Upper lobe of left lung (tissue), 4 donors: ENCODE measurements at regions not wholly inside any gene's neighbourhood (a gene's known extent, or its start where the extent isn't known, plus 50 kb on each side); places are given as distances from the start of the nearest gene placed in this dataset.

ENCODE experiments used
- EP300 ChIP-seq, 4 donors: sonication (generic); formaldehyde crosslinking; IDR thresholded peaks; one replicate each; pipeline ENCODE4 v1.5.1; 2017; ENCODE audit warnings: antibody characterized with exemption in 4 of 4, control low read depth in 2 of 4
- POLR2A ChIP-seq, 4 donors: fragments of 450-650 bp; IDR thresholded peaks; one replicate each; pipeline ENCODE4 v1.5.1; 2016 to 2017; ENCODE audit warnings: antibody characterized with exemption in 4 of 4, mild to moderate bottlenecking in 2 of 4
- TF ChIP-seq, protein P1 (sequence below), 6 experiments: fragments of 450-650 bp in 4 of 6; fragments of 200-600 bp in 2 of 6; sonication (generic) in 2 of 6; IDR thresholded peaks; one replicate each; pipeline ENCODE4 v1.5.1; 2016 to 2019; ENCODE audit warnings: antibody characterized with exemption in 6 of 6

DNA sequence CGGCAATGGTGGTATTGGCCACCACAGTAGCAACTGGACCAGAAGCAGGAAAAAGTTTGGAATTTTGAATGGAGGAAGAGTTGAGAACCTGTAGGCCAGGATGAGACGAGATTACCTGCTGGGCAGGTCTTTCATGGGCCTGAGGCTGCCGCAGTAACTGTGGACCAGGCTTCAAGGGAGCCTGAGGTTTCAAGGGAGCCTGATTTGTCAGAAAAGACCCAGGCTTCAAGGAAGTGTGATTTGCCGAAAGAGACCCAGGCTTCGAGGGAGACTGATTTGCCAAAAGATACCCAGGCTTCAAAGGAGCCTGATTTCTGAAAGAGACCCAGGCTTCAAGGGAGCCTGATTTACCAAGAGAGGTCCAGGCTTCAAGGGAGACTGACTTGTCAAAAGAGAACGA is 66.6 kb upstream of the ARL4D start:
- TF ChIP-seq, protein P1, sequence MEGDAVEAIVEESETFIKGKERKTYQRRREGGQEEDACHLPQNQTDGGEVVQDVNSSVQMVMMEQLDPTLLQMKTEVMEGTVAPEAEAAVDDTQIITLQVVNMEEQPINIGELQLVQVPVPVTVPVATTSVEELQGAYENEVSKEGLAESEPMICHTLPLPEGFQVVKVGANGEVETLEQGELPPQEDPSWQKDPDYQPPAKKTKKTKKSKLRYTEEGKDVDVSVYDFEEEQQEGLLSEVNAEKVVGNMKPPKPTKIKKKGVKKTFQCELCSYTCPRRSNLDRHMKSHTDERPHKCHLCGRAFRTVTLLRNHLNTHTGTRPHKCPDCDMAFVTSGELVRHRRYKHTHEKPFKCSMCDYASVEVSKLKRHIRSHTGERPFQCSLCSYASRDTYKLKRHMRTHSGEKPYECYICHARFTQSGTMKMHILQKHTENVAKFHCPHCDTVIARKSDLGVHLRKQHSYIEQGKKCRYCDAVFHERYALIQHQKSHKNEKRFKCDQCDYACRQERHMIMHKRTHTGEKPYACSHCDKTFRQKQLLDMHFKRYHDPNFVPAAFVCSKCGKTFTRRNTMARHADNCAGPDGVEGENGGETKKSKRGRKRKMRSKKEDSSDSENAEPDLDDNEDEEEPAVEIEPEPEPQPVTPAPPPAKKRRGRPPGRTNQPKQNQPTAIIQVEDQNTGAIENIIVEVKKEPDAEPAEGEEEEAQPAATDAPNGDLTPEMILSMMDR (IDR thresholded peaks at IDR 0.05), result no peak
- no peak for TF ChIP-seq EP300 (IDR thresholded peaks at IDR 0.05)
- TF ChIP-seq POLR2A (IDR thresholded peaks at IDR 0.05), result no peak
